ENCODE measurements at regions not wholly inside any gene's neighbourhood (a gene's known extent, or its start where the extent isn't known, plus 50 kb on each side); places are given as distances from the start of the nearest gene placed in this dataset.
"Not testable (repeated sequence)": the region's sequence is repeated elsewhere in the genome, so short reads cannot be mapped to it uniquely, and the experiment has no call there.

DNA sequence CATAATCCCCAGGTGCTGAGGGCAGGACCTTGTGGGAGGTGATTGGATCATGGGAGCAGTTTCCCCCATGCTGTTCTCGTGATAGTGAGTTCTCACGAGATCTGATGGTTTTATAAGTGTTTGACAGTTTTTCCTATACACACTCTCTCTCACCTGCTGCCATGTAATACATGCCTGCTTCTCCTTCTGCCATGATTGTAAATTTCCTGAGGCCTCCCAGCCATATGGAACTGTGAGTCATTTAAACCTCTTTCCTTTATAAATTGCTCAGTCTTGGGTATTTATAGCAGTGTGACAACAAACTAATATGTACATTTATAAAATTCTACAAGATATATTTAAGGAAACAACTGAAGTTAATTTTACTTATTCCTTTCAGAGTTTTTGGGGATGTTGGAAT, 170.8 kb upstream of the BET1 start:
- Histone ChIP-seq H3K4me3 (ENCODE audit: low read length) (no peak overlapping the region), H3K27me3 (ENCODE audit: insufficient read depth, low read length) (no peaks in the 10 kb centered on the region), H3K4me1 (ENCODE audit: insufficient read depth, low read length) (no peaks in the 10 kb centered on the region), H3K9me3 (ENCODE audit: low read depth, low read length) (no peaks in the 10 kb centered on the region)

DNA sequence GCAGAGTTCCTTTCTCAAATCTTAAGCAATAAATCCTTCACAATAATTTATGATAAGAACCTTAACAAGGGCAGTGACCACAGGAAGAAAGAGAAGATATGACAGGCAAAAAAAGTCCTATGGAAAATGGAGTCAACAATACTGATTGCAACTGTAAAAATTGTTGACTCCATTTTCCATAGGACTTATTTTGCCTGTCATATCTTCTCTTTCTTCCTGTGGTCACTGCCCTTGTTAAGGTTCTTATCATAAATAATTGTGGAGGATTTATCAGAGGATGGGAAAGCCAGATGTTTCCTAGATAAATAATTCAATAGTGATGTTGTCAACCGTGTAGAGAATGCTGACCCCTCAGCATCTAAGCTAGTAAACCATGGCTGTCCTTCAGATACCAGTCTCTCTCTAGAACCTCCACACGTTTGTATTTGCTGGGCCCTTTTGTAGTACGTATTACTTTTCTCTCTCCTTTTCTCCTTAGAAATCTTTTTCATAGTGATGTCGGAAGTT, 172.6 kb upstream of the BET1 start:
- H3K4me1 ChIP-seq (ENCODE audit: insufficient read depth, low read length), result no peaks in the 10 kb centered on the region
- no peaks in the 10 kb centered on the region for H3K27me3 ChIP-seq (ENCODE audit: insufficient read depth, low read length)
- no peak overlapping the region for H3K4me3 ChIP-seq (ENCODE audit: low read length)
- no peaks in the 10 kb centered on the region for H3K9me3 ChIP-seq (ENCODE audit: low read depth, low read length)

DNA sequence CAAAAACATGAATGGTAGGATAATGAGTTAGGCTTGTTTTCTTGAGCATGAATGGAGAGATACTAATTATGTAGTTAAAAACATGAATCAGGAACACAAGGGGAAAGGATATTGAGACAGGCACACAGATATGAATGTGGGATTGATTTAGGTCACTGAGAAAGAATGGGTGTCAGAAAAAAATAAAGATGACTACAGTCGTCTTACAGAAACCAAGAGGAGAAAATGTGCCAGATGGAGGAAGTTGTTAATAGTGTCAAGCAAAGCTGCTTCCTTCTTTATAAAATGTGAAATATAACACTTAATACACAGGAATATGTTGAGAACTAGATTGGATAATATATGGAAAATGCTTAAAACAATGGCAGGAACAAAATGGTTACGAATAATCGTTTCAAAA, 173.3 kb upstream of the BET1 start:
- Histone ChIP-seq H3K4me3 (ENCODE audit: low read length) (no peak overlapping the region), H3K4me1 (ENCODE audit: insufficient read depth, low read length) (no peaks in the 10 kb centered on the region), H3K27me3 (ENCODE audit: insufficient read depth, low read length) (no peaks in the 10 kb centered on the region), H3K9me3 (ENCODE audit: low read depth, low read length) (no peaks in the 10 kb centered on the region)

DNA sequence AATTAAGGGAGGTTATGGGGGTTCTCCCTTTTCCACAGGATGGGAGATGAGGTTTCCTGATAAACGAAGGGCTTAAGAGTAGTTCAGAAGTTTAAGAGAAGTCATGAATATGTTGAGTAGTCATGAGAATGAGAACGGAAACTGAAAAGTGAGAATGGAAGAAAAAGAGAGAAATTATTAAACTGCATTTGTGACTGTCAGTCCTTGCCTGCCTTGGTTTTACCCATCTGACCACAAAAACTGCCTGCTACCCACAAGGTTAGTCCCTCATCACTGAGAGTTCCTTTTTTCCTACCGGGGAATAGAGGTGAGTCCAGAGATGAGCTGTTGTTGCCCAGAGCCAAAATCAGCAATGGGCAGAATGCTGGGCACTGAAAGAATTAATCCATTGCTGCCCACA, 174.1 kb upstream of the BET1 start:
- Histone ChIP-seq H3K9me3 (ENCODE audit: low read depth, low read length) (no peaks in the 10 kb centered on the region), H3K4me1 (ENCODE audit: insufficient read depth, low read length) (no peaks in the 10 kb centered on the region), H3K4me3 (ENCODE audit: low read length) (no peak overlapping the region), H3K27me3 (ENCODE audit: insufficient read depth, low read length) (no peaks in the 10 kb centered on the region)

DNA sequence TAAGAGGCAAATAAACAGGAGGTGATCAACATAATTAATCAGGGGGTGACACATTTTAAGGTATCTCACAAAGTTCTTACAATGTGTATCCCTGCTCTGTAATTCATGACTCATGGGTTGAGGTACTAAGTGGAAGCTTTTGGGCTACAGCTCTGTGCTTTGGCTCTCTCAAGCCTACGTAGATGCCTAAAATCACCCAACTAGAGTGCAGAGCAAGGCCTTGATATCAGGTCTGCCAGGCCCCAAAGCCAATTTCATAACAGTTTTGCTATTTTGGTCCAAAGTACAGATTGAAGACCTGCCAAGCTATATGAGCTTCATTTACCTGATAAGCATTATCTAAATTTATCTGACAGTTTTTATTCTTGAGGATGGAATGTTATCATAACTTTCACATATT, 175.3 kb upstream of the BET1 start:
- Histone ChIP-seq H3K27me3 (ENCODE audit: insufficient read depth, low read length) (no peaks in the 10 kb centered on the region), H3K4me3 (ENCODE audit: low read length) (no peak overlapping the region), H3K9me3 (ENCODE audit: low read depth, low read length) (no peaks in the 10 kb centered on the region), H3K4me1 (ENCODE audit: insufficient read depth, low read length) (no peaks in the 10 kb centered on the region)

DNA sequence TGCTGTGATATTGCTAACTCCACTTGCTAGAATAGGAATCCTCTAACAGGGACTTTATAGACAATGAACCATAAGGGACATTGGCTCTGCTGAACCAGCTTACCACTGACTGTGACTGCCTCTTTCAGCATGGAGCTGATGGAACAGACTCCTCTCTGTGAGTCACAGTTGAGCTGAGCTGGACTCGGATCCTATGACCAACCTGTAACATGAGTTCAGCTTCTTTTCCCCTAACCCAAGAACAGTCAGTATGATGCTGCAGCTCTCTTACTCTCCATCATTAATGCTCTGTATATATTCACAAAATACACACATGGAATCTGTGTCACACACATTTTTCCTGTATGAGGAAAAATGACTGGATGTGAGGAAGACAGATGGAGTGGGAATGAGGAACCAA, 177.9 kb upstream of the BET1 start:
- Histone ChIP-seq H3K9me3 (ENCODE audit: low read depth, low read length) (no peaks in the 10 kb centered on the region), H3K4me3 (ENCODE audit: low read length) (no peak overlapping the region), H3K27me3 (ENCODE audit: insufficient read depth, low read length) (no peaks in the 10 kb centered on the region)

DNA sequence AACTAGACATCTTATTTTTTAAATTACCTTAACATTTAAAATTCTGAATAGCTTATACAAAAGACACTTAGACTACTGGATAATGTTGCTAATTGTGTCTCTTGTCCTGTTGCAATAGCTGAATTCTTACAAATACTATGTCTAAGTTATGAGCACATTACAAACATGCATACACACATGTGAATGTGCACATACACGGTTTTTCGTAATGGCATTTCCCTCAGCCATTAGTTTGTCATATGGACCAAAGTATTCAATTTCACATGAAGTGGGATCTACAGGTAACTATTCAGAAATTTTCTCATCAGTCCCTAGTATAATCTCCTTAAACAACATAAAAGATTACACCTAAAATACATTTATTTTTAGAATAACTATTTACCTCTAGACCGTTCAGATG, 178.6 kb upstream of the BET1 start:
- Histone ChIP-seq H3K9me3 (ENCODE audit: low read depth, low read length) (no peaks in the 10 kb centered on the region), H3K27me3 (ENCODE audit: insufficient read depth, low read length) (no peaks in the 10 kb centered on the region), H3K4me1 (ENCODE audit: insufficient read depth, low read length) (no peaks in the 10 kb centered on the region), H3K4me3 (ENCODE audit: low read length) (no peak overlapping the region)

More for the DNA sequence above, 177.9 kb upstream of the BET1 start:
- H3K4me1 ChIP-seq (ENCODE audit: insufficient read depth, low read length), result no peaks in the 10 kb centered on the region

DNA sequence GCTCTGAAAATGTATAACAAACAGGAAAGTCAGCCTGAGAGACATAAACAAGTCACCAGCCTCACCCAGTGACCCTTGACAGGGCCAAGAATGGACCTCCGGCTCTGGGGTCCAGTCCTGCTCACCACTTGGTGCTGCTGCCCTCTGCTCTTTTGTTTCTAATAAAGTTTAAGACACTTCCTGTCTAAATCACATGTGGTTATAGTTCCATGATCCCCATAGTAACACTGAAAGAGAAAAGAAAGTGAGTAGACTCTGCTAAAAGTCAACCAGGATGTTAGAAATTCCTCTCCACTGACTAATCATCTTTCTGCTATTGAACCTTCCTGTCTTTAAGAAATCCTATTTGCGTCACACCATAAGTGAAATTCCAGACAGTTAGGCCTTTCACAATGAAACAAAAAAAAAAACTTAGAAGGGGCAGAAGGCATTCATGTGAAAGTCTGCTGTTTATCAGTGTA, 179.2 kb upstream of the BET1 start:
- H3K4me1 ChIP-seq (ENCODE audit: insufficient read depth, low read length), result no peaks in the 10 kb centered on the region
- no peaks in the 10 kb centered on the region for H3K27me3 ChIP-seq (ENCODE audit: insufficient read depth, low read length)
- H3K4me3 ChIP-seq (ENCODE audit: low read length), result no peak overlapping the region
- no peaks in the 10 kb centered on the region for H3K9me3 ChIP-seq (ENCODE audit: low read depth, low read length)

DNA sequence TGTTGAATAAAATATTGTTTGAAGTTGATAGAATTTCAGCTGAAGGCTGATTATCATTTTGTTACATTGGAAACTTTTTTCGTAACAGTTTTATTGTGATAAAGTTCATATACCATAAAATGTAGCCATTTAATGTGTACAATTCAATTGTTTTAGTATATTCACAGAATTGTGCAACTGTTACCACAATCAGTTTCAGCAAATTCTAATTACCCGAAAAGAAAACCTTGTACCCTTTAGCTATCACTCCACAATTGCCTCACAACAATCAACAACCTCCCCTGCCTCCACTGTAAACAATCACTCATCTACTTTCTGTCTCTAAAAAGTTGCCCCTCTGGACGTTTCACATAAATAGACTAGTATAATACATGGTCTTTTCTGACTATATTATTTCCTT, 179.7 kb upstream of the BET1 start:
- no peak overlapping the region for H3K4me3 ChIP-seq (ENCODE audit: low read length)
- no peaks in the 10 kb centered on the region for H3K9me3 ChIP-seq (ENCODE audit: low read depth, low read length)
- no peaks in the 10 kb centered on the region for H3K4me1 ChIP-seq (ENCODE audit: insufficient read depth, low read length)
- no peaks in the 10 kb centered on the region for H3K27me3 ChIP-seq (ENCODE audit: insufficient read depth, low read length)

DNA sequence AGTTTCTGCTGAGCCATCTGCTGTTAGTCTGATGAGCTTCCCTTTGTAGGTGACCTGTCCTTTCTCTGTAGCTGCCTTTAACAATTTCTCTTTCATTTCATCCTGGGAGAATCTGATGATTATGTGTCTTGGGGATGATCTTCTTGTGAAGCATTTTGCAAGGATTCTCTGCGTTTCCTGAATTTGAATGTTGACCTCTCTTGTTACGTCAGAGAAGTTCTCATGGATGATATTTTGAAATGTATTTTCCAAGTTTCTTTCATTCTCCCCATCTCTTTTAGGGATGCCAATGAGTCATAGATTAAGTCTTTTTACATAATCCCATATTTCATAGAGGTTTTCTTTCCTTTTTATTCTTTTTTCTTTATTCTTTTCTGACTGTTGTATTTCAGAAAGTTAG, 184.2 kb upstream of the BET1 start:
- H3K9me3 ChIP-seq (ENCODE audit: low read depth, low read length), result no peaks in the 10 kb centered on the region
- H3K27me3 ChIP-seq (ENCODE audit: insufficient read depth, low read length), result peaks cover 3% of the 10 kb centered on the region
- no peak overlapping the region for H3K4me3 ChIP-seq (ENCODE audit: low read length)
- no peaks in the 10 kb centered on the region for H3K4me1 ChIP-seq (ENCODE audit: insufficient read depth, low read length)

DNA sequence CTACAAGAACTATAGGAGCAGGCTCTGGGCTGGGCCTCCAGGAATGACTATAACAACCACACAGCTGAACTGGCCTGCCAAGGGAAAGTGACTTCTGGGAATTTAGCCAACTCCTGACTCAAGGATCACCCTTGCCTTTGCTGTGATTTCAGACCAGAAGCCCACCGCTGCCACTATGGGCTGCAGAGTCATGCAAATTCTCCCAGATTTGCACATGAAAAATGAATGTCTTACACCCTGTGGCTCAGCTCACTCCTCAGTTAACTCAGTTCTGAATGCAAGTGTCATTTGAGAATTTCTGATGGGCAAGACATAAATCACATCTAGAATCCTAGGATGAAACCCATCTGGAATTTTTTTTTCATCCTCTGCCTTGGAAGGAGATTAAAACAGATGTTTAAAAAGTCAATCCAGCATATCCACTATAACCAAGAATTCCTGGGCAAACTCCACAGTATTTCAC, 186.5 kb upstream of the BET1 start:
- Histone ChIP-seq H3K4me3 (ENCODE audit: low read length) (no peak overlapping the region), H3K9me3 (ENCODE audit: low read depth, low read length) (no peaks in the 10 kb centered on the region), H3K27me3 (ENCODE audit: insufficient read depth, low read length) (peaks cover 3% of the 10 kb centered on the region), H3K4me1 (ENCODE audit: insufficient read depth, low read length) (no peaks in the 10 kb centered on the region)

DNA sequence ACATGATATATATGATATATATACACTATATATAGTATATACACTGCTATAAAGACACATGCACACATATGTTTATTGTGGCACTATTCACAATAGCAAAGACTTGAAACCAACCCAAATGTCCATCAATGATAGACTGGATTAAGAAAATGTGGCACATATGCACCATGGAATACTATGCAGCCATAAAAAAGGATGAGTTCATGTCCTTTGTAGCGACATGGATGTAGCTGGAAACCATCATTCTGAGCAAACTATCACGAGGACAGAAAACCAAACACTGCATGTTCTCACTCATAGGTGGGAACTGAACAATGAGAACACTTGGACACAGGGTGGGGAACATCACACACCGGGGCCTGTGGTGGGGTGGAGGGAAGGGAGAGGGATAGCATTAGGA, 190.3 kb upstream of the BET1 start:
- not testable (repeated sequence) for H3K4me1 ChIP-seq (ENCODE audit: insufficient read depth, low read length); H3K9me3 ChIP-seq (ENCODE audit: low read depth, low read length); H3K4me3 ChIP-seq (ENCODE audit: low read length); H3K27me3 ChIP-seq (ENCODE audit: insufficient read depth, low read length)

DNA sequence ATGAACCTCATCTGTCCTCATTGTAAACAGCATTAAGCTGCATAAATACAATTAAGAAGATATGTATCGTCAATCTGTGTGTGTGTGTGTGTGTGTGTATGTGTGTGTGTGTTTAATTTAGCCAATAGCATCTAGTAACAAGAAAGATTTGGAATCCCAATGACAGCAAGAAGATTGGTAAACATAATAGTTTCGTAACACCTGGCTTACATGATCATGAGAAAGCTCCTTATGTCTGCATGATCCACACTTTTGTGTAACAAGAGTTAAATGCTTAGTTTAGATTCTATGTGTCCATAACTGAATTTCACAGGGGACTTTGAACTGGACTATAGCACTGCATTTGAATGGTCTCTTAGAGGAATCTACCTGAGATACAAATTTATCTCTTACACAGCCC, 191.0 kb upstream of the BET1 start:
- no peaks in the 10 kb centered on the region for H3K27me3 ChIP-seq (ENCODE audit: insufficient read depth, low read length)
- H3K4me1 ChIP-seq (ENCODE audit: insufficient read depth, low read length), result no peaks in the 10 kb centered on the region
- no peak overlapping the region for H3K4me3 ChIP-seq (ENCODE audit: low read length)
- no peaks in the 10 kb centered on the region for H3K9me3 ChIP-seq (ENCODE audit: low read depth, low read length)

DNA sequence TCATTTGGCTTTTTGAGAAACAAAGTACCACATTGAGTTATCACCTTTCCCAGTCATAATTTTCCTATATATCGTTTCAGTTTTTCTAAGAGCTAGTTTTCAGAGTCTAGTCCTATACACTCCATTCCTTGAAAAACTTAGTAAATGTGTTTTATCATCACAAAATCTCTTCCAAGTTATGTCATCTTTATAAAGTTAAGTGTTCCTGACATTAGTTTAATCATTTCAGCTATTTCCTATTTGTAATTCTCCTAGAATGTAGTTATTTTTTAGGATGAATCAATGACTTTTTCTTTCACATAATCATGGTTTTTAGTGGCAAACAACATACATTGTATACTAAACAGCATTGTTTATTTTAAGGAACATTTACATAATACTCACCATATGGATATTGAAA, 191.7 kb upstream of the BET1 start:
- no peaks in the 10 kb centered on the region for H3K9me3 ChIP-seq (ENCODE audit: low read depth, low read length)
- H3K4me1 ChIP-seq (ENCODE audit: insufficient read depth, low read length), result no peaks in the 10 kb centered on the region
- H3K27me3 ChIP-seq (ENCODE audit: insufficient read depth, low read length), result no peaks in the 10 kb centered on the region
- no peak overlapping the region for H3K4me3 ChIP-seq (ENCODE audit: low read length)

DNA sequence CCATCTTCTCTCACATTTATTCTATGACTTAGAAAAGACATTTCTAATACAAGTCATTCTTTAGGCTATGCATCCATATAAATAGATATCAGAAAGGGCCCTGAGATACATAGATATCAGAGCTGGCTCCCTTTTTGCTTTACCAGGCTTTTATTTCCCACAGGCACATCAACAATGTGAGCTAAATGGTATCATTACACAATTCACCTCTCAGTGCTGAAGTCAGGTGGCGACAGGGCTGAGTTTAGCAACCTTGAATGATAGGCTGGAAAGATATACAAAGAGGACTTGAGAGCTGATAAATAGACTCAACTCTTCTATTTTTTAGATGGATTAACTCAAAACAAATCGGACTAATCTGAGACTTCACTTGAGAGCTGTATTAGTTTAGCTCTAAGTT, 189.2 kb upstream of the COL1A2 start:
- Histone ChIP-seq H3K4me1 (ENCODE audit: insufficient read depth, low read length) (no peaks in the 10 kb centered on the region), H3K4me3 (ENCODE audit: low read length) (no peak overlapping the region)

DNA sequence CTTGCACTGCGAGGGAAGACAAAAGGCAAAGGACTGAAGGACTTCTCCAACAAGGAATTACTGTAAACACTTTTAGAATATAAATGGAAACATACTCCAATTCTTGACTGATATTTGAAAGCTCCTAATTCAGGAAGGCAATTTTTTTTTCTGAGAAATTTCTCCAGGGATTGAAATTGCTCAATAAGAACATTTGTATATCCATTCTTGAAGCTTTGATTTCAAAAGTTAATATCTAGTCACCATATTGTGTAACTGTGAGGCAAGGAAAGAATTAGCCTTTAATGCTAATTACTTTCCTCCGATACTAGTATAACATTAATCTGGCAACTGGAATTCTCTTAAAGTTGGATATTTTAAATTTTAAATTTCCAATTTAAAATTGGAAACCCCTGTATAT, 188.4 kb upstream of the COL1A2 start:
- H3K4me3 ChIP-seq (ENCODE audit: low read length), result no peak overlapping the region
- no peaks in the 10 kb centered on the region for H3K27me3 ChIP-seq (ENCODE audit: insufficient read depth, low read length)
- H3K9me3 ChIP-seq (ENCODE audit: low read depth, low read length), result no peaks in the 10 kb centered on the region
- H3K4me1 ChIP-seq (ENCODE audit: insufficient read depth, low read length), result no peaks in the 10 kb centered on the region

More for the DNA sequence above, 189.2 kb upstream of the COL1A2 start:
- H3K9me3 ChIP-seq (ENCODE audit: low read depth, low read length), result no peaks in the 10 kb centered on the region
- no peaks in the 10 kb centered on the region for H3K27me3 ChIP-seq (ENCODE audit: insufficient read depth, low read length)

DNA sequence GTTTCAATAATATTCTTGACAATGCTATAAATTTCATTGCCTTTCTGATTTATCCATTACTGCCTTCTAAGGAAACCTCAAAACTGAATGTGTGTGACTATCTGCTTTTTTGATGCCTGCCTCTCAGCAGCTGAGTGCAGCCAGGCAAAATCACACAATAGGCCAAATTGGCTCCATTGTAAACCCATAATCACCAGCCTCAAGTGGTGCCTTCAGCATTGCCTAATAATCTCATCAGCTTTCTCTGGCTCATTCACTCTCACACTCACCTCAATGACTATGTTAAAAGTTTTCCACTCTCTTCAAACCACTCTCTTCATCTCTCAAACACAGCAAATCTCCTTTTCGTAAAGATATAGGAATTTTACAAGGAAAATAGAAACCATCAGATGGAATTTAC, 182.5 kb upstream of the COL1A2 start:
- no peaks in the 10 kb centered on the region for H3K27me3 ChIP-seq (ENCODE audit: insufficient read depth, low read length)
- no peaks in the 10 kb centered on the region for H3K9me3 ChIP-seq (ENCODE audit: low read depth, low read length)
- no peak overlapping the region for H3K4me3 ChIP-seq (ENCODE audit: low read length)
- H3K4me1 ChIP-seq (ENCODE audit: insufficient read depth, low read length), result no peaks in the 10 kb centered on the region
